ENCODE measurements at regions not wholly inside any gene's neighbourhood (a gene's known extent, or its start where the extent isn't known, plus 50 kb on each side); places are given as distances from the start of the nearest gene placed in this dataset.

DNA sequence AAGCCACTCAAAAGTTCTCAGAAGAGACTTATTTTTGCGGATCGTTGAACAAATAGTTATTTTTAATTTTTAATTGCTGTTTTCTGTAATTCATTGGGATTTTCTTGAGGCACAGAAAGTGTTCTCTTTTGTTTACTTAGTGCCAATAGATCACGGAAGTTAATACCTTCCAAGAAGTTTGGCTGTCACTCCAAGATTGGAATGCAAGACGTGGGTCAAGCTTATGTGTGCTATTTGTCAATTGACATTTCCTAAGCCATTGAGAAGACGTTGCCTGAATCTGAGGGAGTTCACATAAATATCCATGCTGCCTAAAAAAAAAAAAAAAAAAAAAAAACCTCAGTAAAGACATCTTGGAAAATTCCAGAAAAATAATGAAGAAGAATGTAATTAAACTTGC is 1071.4 kb upstream of the ADGRB3 start:
- TF ChIP-seq RAD51 (IDR thresholded peaks at IDR 0.05) (no peak), POLR2AphosphoS5 (IDR thresholded peaks at IDR 0.05; ENCODE audit: low read length) (no peak), YY1 (IDR thresholded peaks at IDR 0.05; ENCODE audit: low read depth, low read length) (no peak), STAT3 (IDR thresholded peaks at IDR 0.05; ENCODE audit: low read depth, low read length) (no peak), TAF1 (IDR thresholded peaks at IDR 0.05; ENCODE audit: borderline replicate concordance, low read depth, low read length) (no peak), CREB1 (IDR thresholded peaks at IDR 0.05; ENCODE audit: low read depth) (no peak), SRF (IDR thresholded peaks at IDR 0.05; ENCODE audit: low read depth in 2 of 2, low read length in 2 of 2) (no peak)
- TF ChIP-seq, protein P1, sequence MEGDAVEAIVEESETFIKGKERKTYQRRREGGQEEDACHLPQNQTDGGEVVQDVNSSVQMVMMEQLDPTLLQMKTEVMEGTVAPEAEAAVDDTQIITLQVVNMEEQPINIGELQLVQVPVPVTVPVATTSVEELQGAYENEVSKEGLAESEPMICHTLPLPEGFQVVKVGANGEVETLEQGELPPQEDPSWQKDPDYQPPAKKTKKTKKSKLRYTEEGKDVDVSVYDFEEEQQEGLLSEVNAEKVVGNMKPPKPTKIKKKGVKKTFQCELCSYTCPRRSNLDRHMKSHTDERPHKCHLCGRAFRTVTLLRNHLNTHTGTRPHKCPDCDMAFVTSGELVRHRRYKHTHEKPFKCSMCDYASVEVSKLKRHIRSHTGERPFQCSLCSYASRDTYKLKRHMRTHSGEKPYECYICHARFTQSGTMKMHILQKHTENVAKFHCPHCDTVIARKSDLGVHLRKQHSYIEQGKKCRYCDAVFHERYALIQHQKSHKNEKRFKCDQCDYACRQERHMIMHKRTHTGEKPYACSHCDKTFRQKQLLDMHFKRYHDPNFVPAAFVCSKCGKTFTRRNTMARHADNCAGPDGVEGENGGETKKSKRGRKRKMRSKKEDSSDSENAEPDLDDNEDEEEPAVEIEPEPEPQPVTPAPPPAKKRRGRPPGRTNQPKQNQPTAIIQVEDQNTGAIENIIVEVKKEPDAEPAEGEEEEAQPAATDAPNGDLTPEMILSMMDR (IDR thresholded peaks at IDR 0.05 in 2 of 3, conservative IDR thresholded peaks at IDR 0.05 in 1 of 3; ENCODE audit: control insufficient read depth in 2 of 3, extremely low read depth in 1 of 3, insufficient read depth in 1 of 3, low read depth in 3 of 3, low read length in 3 of 3) = no peak
- TF ChIP-seq, protein P2, sequence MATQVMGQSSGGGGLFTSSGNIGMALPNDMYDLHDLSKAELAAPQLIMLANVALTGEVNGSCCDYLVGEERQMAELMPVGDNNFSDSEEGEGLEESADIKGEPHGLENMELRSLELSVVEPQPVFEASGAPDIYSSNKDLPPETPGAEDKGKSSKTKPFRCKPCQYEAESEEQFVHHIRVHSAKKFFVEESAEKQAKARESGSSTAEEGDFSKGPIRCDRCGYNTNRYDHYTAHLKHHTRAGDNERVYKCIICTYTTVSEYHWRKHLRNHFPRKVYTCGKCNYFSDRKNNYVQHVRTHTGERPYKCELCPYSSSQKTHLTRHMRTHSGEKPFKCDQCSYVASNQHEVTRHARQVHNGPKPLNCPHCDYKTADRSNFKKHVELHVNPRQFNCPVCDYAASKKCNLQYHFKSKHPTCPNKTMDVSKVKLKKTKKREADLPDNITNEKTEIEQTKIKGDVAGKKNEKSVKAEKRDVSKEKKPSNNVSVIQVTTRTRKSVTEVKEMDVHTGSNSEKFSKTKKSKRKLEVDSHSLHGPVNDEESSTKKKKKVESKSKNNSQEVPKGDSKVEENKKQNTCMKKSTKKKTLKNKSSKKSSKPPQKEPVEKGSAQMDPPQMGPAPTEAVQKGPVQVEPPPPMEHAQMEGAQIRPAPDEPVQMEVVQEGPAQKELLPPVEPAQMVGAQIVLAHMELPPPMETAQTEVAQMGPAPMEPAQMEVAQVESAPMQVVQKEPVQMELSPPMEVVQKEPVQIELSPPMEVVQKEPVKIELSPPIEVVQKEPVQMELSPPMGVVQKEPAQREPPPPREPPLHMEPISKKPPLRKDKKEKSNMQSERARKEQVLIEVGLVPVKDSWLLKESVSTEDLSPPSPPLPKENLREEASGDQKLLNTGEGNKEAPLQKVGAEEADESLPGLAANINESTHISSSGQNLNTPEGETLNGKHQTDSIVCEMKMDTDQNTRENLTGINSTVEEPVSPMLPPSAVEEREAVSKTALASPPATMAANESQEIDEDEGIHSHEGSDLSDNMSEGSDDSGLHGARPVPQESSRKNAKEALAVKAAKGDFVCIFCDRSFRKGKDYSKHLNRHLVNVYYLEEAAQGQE (IDR thresholded peaks at IDR 0.05; ENCODE audit: low read depth, low read length) = no peak
- TF ChIP-seq, protein P3, sequence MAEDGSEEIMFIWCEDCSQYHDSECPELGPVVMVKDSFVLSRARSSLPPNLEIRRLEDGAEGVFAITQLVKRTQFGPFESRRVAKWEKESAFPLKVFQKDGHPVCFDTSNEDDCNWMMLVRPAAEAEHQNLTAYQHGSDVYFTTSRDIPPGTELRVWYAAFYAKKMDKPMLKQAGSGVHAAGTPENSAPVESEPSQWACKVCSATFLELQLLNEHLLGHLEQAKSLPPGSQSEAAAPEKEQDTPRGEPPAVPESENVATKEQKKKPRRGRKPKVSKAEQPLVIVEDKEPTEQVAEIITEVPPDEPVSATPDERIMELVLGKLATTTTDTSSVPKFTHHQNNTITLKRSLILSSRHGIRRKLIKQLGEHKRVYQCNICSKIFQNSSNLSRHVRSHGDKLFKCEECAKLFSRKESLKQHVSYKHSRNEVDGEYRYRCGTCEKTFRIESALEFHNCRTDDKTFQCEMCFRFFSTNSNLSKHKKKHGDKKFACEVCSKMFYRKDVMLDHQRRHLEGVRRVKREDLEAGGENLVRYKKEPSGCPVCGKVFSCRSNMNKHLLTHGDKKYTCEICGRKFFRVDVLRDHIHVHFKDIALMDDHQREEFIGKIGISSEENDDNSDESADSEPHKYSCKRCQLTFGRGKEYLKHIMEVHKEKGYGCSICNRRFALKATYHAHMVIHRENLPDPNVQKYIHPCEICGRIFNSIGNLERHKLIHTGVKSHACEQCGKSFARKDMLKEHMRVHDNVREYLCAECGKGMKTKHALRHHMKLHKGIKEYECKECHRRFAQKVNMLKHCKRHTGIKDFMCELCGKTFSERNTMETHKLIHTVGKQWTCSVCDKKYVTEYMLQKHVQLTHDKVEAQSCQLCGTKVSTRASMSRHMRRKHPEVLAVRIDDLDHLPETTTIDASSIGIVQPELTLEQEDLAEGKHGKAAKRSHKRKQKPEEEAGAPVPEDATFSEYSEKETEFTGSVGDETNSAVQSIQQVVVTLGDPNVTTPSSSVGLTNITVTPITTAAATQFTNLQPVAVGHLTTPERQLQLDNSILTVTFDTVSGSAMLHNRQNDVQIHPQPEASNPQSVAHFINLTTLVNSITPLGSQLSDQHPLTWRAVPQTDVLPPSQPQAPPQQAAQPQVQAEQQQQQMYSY (CRISPR knock-in tag; IDR thresholded peaks at IDR 0.05) = no peak
